ENCODE measurements at regions not wholly inside any gene's neighbourhood (a gene's known extent, or its start where the extent isn't known, plus 50 kb on each side); places are given as distances from the start of the nearest gene placed in this dataset.

- no peak for DNase-seq (ENCODE audit: low read depth in 2 of 2)
Measured at GRCh38 chr2:45255563-45255962, 246.3 kb upstream of the SIX2 start.

GRCh38 chr2:45254025-45254424 lies 244.8 kb upstream of the SIX2 start:
- no peak for DNase-seq (ENCODE audit: low read depth in 2 of 2)

GRCh38 chr2:45253151-45253550 lies 243.9 kb upstream of the SIX2 start:
- no peak for DNase-seq (ENCODE audit: low read depth in 2 of 2)

GRCh38 chr2:45250176-45250575 lies 240.9 kb upstream of the SIX2 start:
- no peak for DNase-seq (ENCODE audit: low read depth in 2 of 2)

GRCh38 chr2:45248214-45248613 lies 239.0 kb upstream of the SIX2 start:
- no peak for DNase-seq (ENCODE audit: low read depth in 2 of 2)

- no peak for DNase-seq (ENCODE audit: low read depth in 2 of 2)
Measured at GRCh38 chr2:45244928-45245327, 235.7 kb upstream of the SIX2 start.

- no peak for DNase-seq (ENCODE audit: low read depth in 2 of 2)
Measured at GRCh38 chr2:45242161-45242741, 233.0 kb upstream of the SIX2 start.

GRCh38 chr2:45241061-45241561 lies 231.9 kb upstream of the SIX2 start:
- no peak for DNase-seq (ENCODE audit: low read depth in 2 of 2)

GRCh38 chr2:45237850-45238542 lies 228.7 kb upstream of the SIX2 start:
- no peak for DNase-seq (ENCODE audit: low read depth in 2 of 2)

- no peak for DNase-seq (ENCODE audit: low read depth in 2 of 2)
Measured at GRCh38 chr2:45237128-45237527, 227.9 kb upstream of the SIX2 start.

- DNase-seq (ENCODE audit: low read depth in 2 of 2), result no peak
Measured at GRCh38 chr2:45236268-45236667, 227.0 kb upstream of the SIX2 start.

GRCh38 chr2:45233301-45233700 lies 224.0 kb upstream of the SIX2 start:
- DNase-seq (ENCODE audit: low read depth in 2 of 2), result no peak

GRCh38 chr2:45232818-45233217 lies 223.6 kb upstream of the SIX2 start:
- no peak for DNase-seq (ENCODE audit: low read depth in 2 of 2)

- no peak for DNase-seq (ENCODE audit: low read depth in 2 of 2)
Measured at GRCh38 chr2:45229411-45229810, 220.2 kb upstream of the SIX2 start.

- DNase-seq (ENCODE audit: low read depth in 2 of 2), result no peak
Measured at GRCh38 chr2:45227347-45227746, 218.1 kb upstream of the SIX2 start.

GRCh38 chr2:45224993-45225380 lies 215.7 kb upstream of the SIX2 start:
- no peak for DNase-seq (ENCODE audit: low read depth in 2 of 2)

- no peak for DNase-seq (ENCODE audit: low read depth in 2 of 2)
Measured at GRCh38 chr2:45224321-45224992, 215.2 kb upstream of the SIX2 start.

- DNase-seq (ENCODE audit: low read depth in 2 of 2), result no peak
Measured at GRCh38 chr2:45223531-45223930, 214.3 kb upstream of the SIX2 start.

GRCh38 chr2:45220227-45220626 lies 211.0 kb upstream of the SIX2 start:
- DNase-seq (ENCODE audit: low read depth in 2 of 2), result no peak

GRCh38 chr2:45218931-45219339 lies 209.7 kb upstream of the SIX2 start:
- no peak for DNase-seq (ENCODE audit: low read depth in 2 of 2)

- no peak for DNase-seq (ENCODE audit: low read depth in 2 of 2)
Measured at GRCh38 chr2:45218297-45218696, 209.0 kb upstream of the SIX2 start.

- no peak for DNase-seq (ENCODE audit: low read depth in 2 of 2)
Measured at GRCh38 chr2:45216118-45216517, 206.9 kb upstream of the SIX2 start.

- no peak for DNase-seq (ENCODE audit: low read depth in 2 of 2)
Measured at GRCh38 chr2:45214550-45214949, 205.3 kb upstream of the SIX2 start.
